Cardiac fibroblast (primary cell): ENCODE measurements at regions not wholly inside any gene's neighbourhood (a gene's known extent, or its start where the extent isn't known, plus 50 kb on each side); places are given as distances from the start of the nearest gene placed in this dataset.

Experiments
- DNase-seq, 2 donors: peaks; one replicate each; pipeline versions ENCODE4 v3.0.0 to v3.0.0-alpha.2; 2010; ENCODE audit warnings: low read depth in 2 of 2
- H3K4me3 ChIP-seq, 2 donors: replicated peaks in 1 of 2; 1 replicate in 1 of 2; 2 replicates in 1 of 2; pipeline ENCODE4 v1.5.1; 2011; ENCODE audit warnings: low read depth in 2 of 2, low read length in 2 of 2, mild to moderate bottlenecking in 2 of 2, moderate library complexity in 1 of 2
- CTCF ChIP-seq: IDR thresholded peaks from one replicate; pipeline ENCODE4 v1.5.1; 2011; ENCODE audit warnings: low read depth, mild to moderate bottlenecking, low read length, inconsistent platforms

GRCh38 chr5:2514484-2514883, 237.0 kb downstream of the IRX2 start:
- DNase-seq, result no peak
- TF ChIP-seq CTCF, result no peak
- H3K4me3 ChIP-seq, result no peak overlapping the region

- TF ChIP-seq CTCF, result no peak
- DNase-seq, result no peak
- no peak overlapping the region for H3K4me3 ChIP-seq
Observed at GRCh38 chr5:2511706-2512105, 239.8 kb downstream of the IRX2 start.

DNA sequence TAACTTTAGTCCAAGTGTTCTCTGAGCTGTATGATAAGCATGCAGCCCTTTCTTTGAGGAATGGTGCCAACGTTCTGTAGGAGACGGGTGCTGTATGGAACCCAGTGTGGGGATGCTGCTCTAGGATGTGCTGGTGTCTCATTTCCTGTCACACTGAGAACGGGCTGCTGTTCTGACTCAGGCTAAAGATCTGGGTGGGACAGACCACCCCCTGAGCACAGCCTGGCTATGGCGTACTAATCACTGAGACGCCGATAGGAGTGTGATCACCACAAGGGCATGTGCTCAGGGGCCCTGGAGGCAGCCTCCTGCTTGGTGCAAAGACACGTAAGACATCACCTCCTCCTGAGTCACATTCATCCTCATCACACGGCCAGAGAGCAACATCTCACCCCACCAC, 240.4 kb downstream of the IRX2 start:
- no peak for TF ChIP-seq CTCF

DNA sequence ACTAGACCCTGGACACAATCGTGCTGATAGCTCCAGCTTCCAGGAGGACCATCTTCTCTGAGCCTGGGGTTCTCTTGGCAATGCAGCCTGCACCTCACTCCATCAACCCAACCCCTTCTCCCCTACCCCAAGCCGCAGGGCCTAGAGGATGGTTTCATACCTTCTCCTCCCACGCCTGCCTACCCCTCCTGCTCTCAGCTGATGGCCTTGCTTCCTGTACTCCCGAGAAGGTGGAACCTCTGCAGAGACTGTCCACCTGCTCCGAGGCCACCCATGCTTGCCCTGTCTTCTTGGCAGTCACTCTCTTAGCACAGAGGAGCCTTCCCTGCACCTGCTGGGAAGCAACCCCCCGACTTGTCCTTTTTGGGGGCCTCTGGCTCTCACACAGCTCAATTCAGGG, 241.9 kb downstream of the IRX2 start:
- DNase-seq, result no peak
- no peak for TF ChIP-seq CTCF
- no peak overlapping the region for H3K4me3 ChIP-seq

More for the DNA sequence above, 240.4 kb downstream of the IRX2 start:
- H3K4me3 ChIP-seq, result no peak overlapping the region
- DNase-seq, result no peak

DNA sequence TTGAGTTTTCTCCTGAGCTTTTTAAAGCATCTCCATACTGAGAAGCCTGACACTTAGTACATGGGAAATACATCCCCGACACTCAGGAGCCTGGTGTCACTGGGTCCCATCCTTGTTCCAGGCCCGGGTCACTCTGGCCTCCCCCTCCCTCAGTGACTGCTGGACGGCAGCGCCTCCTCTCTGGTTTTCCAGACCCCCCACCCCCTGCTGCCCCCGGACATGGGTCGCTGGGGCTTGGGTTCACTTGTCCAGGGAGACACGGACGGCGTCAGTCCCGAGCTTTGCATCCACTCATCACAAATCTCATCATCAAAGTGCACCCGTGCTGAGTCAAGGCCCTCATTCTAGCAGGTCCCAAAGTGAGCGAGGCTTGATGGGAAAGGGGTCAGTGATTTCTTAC, 243.0 kb downstream of the IRX2 start:
- no peak for TF ChIP-seq CTCF
- DNase-seq, result no peak

GRCh38 chr5:2507611-2508010, 243.9 kb downstream of the IRX2 start:
- H3K4me3 ChIP-seq, result no peak overlapping the region
- no peak for TF ChIP-seq CTCF
- DNase-seq, result no peak

More for the DNA sequence above, 243.0 kb downstream of the IRX2 start:
- H3K4me3 ChIP-seq, result no peak overlapping the region

GRCh38 chr5:2506603-2507002, 244.9 kb downstream of the IRX2 start:
- TF ChIP-seq CTCF, result no peak
- H3K4me3 ChIP-seq, result no peak overlapping the region
- no peak for DNase-seq
